ENCODE measurements at regions not wholly inside any gene's neighbourhood (a gene's known extent, or its start where the extent isn't known, plus 50 kb on each side); places are given as distances from the start of the nearest gene placed in this dataset.

DNA sequence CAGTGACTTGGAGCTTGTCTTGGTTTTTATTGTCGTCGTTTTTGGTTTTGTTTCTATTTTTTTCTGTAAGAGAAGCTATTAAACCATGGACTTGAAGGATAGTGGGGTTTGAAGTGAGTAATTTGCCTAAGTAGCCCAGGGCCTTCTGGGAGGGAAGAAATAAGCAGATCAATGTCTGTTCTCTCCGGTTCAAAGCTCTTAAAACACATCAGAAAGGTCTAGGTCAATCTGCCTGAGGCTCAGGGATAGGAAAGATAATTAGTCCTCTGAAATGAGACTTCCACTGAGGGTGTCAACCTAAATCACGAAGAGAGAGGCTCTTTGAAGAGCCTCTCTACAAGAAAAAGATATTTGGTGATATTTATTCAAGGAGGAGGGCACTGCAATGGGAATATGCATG is 178.0 kb downstream of the MATN1 start:
- peaks cover 0 to 6% (median 0%) of the 10 kb centered on the region in 4 donors for H3K27me3 ChIP-seq
- TF ChIP-seq, protein P1, sequence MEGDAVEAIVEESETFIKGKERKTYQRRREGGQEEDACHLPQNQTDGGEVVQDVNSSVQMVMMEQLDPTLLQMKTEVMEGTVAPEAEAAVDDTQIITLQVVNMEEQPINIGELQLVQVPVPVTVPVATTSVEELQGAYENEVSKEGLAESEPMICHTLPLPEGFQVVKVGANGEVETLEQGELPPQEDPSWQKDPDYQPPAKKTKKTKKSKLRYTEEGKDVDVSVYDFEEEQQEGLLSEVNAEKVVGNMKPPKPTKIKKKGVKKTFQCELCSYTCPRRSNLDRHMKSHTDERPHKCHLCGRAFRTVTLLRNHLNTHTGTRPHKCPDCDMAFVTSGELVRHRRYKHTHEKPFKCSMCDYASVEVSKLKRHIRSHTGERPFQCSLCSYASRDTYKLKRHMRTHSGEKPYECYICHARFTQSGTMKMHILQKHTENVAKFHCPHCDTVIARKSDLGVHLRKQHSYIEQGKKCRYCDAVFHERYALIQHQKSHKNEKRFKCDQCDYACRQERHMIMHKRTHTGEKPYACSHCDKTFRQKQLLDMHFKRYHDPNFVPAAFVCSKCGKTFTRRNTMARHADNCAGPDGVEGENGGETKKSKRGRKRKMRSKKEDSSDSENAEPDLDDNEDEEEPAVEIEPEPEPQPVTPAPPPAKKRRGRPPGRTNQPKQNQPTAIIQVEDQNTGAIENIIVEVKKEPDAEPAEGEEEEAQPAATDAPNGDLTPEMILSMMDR (IDR thresholded peaks at IDR 0.05), result no peak
- TF ChIP-seq POLR2AphosphoS5 (IDR thresholded peaks at IDR 0.05) (no peak), POLR2A (IDR thresholded peaks at IDR 0.05; ENCODE audit: low read depth) (no peak), EP300 (IDR thresholded peaks at IDR 0.05) (no peak)
- intact Hi-C loops (cut with DNase I), result no loop called here

DNA sequence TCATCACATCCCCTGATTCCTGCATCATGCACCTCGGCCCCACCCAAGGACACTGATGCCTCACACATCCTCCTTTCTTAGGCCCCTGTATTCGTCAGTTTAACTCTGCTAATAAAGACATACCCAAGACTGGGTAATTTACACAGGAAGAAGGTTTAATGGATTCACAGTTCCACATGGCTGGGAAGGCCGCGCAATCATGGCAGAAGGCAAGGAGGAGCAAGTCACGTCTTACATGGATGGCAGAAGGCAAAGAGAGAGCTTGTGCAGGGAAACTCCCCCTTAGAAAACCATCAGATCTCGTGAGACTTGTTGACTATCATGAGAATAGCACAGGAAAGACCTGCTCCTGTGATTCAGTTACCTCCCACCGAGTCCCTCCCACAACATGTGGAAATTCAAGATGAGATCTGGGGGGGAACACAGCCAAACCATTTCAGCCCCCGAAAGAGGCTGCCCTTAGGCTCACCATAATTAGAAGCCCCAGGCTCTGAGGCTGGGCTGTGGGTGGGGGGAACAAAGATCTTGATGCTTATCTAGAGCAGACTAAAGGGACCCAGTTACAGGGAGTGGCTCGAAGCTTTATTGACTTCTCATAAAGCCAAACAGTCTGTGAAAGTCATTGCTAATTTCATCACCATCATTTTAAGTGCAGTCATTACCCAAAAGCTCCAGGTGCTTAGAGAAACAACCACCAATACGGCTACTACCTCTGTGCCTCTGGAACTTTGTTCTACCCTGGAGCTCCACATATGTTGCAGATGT is 181.5 kb downstream of the MATN1 start:
- intact Hi-C loops (cut with DNase I), result no loop called here
- no peaks in the 10 kb centered on the region for H3K36me3 ChIP-seq
- DNase-seq (ENCODE audit: extremely low spot score), result no peak

More for the DNA sequence above, 178.0 kb downstream of the MATN1 start:
- H3K4me3 ChIP-seq, result no peak overlapping the region
- no peak overlapping the region for H3K27ac ChIP-seq (replicated peaks in 1 of 4)
- no peak for DNase-seq (ENCODE audit: extremely low spot score)
- H3K4me1 ChIP-seq, result no peaks in the 10 kb centered on the region
- WGBS, result 43% methylated on average over 4 of the region's 4 CpGs
- H3K36me3 ChIP-seq, result no peaks in the 10 kb centered on the region
- H3K9me3 ChIP-seq, result no peaks in the 10 kb centered on the region

DNA sequence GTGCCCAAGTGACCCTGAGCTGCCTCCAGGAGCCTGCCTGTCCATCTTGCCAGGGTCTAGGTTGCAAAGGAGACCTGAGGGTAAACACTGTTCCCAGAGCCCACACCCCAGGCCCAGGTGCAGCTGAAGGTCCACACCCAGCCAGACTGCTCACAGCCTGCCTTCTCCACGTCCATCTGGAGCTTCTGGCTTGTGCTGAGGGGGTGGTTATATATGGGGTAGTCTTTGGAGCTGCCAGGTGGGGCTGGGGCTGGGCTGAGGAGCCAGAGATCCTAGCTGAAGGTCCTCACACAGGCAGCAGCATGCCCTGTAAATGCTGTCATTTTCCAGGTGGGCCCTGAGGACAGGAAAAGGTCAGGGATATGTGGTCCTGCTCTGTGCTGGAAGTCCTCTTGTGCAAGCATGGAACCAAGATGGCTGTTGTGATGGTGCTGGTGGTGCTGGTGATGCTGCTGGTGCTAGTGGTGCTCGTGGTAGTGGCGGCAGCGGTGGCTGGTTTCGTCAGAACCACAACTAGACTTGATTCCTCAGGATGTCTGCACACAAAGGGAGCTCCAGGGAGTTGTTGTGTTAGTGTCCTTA is 182.7 kb downstream of the MATN1 start:
- Histone ChIP-seq H3K36me3 (no peaks in the 10 kb centered on the region), H3K27me3 (no peaks in the 10 kb centered on the region), H3K27ac (replicated peaks in 1 of 4) (no peak overlapping the region), H3K4me1 (no peaks in the 10 kb centered on the region), H3K4me3 (no peak overlapping the region), H3K9me3 (no peaks in the 10 kb centered on the region)
- TF ChIP-seq, protein P1 (IDR thresholded peaks at IDR 0.05), result no peak
- TF ChIP-seq EP300 (IDR thresholded peaks at IDR 0.05) (no peak), POLR2AphosphoS5 (IDR thresholded peaks at IDR 0.05) (no peak), POLR2A (IDR thresholded peaks at IDR 0.05; ENCODE audit: low read depth) (no peak)
- intact Hi-C loops (cut with DNase I), result no loop called here
- WGBS, result 63% methylated on average over 4 of the region's 5 CpGs
- no peak for DNase-seq (ENCODE audit: extremely low spot score)

More for the DNA sequence above, 181.5 kb downstream of the MATN1 start:
- Histone ChIP-seq H3K4me3 (no peak overlapping the region), H3K9me3 (no peaks in the 10 kb centered on the region), H3K27me3 (no peaks in the 10 kb centered on the region), H3K27ac (replicated peaks in 1 of 4) (no peak overlapping the region), H3K4me1 (no peaks in the 10 kb centered on the region)
- 88% methylated on average over 10 of the region's 10 CpGs for WGBS
- TF ChIP-seq, protein P1 (IDR thresholded peaks at IDR 0.05), result no peak
- no peak for TF ChIP-seq POLR2A (IDR thresholded peaks at IDR 0.05; ENCODE audit: low read depth)
- no peak for TF ChIP-seq POLR2AphosphoS5 (IDR thresholded peaks at IDR 0.05)
- TF ChIP-seq EP300 (IDR thresholded peaks at IDR 0.05), result no peak

DNA sequence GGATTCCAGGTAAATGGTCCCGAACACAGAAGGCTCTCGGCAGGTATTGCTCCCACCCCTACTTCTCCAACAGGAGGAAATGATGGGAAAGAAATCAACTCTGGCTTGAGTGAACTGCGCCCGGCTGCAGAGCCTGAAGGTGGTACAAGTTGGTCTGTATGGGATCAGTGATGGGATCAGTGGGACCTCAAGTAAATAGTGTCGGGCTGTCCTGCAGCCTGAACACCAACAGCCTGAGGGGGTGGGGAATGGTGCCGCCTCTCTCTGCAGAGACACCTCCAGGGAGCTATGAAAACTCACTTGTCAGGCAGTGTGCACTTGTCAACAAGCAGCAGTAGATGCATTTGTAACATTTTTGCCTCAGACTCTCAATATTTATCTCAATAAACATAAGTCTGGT is 183.5 kb downstream of the MATN1 start:
- intact Hi-C loops (cut with DNase I), result no loop called here
- Histone ChIP-seq H3K4me3 (no peak overlapping the region), H3K4me1 (no peaks in the 10 kb centered on the region), H3K27me3 (no peaks in the 10 kb centered on the region), H3K9me3 (no peaks in the 10 kb centered on the region), H3K27ac (replicated peaks in 1 of 4) (no peak overlapping the region), H3K36me3 (no peaks in the 10 kb centered on the region)
- 75% methylated on average over 6 of the region's 6 CpGs for WGBS
- TF ChIP-seq EP300 (IDR thresholded peaks at IDR 0.05), result no peak
- TF ChIP-seq, protein P1 (IDR thresholded peaks at IDR 0.05), result no peak
- TF ChIP-seq POLR2A (IDR thresholded peaks at IDR 0.05; ENCODE audit: low read depth), result no peak
- TF ChIP-seq POLR2AphosphoS5 (IDR thresholded peaks at IDR 0.05), result no peak
- no peak for DNase-seq (ENCODE audit: extremely low spot score)

Measured in esophagus muscularis mucosa (tissue), 4 donors.